Transverse colon (tissue), 4 donors: ENCODE measurements at regions not wholly inside any gene's neighbourhood (a gene's known extent, or its start where the extent isn't known, plus 50 kb on each side); places are given as distances from the start of the nearest gene placed in this dataset.
"Not testable (repeated sequence)": the region's sequence is repeated elsewhere in the genome, so short reads cannot be mapped to it uniquely, and the experiment has no call there.

ENCODE experiments used
- DNase-seq: peaks from one replicate; pipeline ENCODE4 v3.0.0-alpha.2; 2019
- H3K27ac ChIP-seq, 4 donors: fragments of 200-600 bp; sonication (generic); 2 replicates each; pipeline ENCODE4 v1.5.1; 2016 to 2018; ENCODE audit warnings: inconsistent platforms in 4 of 4
- H3K27me3 ChIP-seq: fragments of 200-600 bp; sonication (generic); 2 replicates; pipeline ENCODE4 v1.5.1; 2017; ENCODE audit warnings: inconsistent platforms
- H3K36me3 ChIP-seq, 4 donors: fragments of 200-600 bp; sonication (generic); 2 replicates each; pipeline ENCODE4 v1.5.1; 2017 to 2019; ENCODE audit warnings: inconsistent platforms in 4 of 4
- H3K4me1 ChIP-seq, 4 donors: fragments of 200-600 bp; sonication (generic); 2 replicates each; pipeline ENCODE4 v1.5.1; 2017 to 2020; ENCODE audit warnings: inconsistent platforms in 4 of 4
- H3K4me3 ChIP-seq, 4 donors: fragments of 200-600 bp; sonication (generic); 1 replicate in 1 of 4; 2 replicates in 3 of 4; pipeline versions ENCODE4 v1.5.1 to v1.6.1; 2017 to 2019; ENCODE audit warnings: inconsistent platforms in 4 of 4
- H3K9me3 ChIP-seq, 2 donors: fragments of 200-600 bp; sonication (generic); 2 replicates each; pipeline ENCODE4 v1.5.1; 2017 to 2019; ENCODE audit warnings: inconsistent platforms in 2 of 2
- EP300 ChIP-seq: sonication (generic); formaldehyde crosslinking; IDR thresholded peaks from one replicate; pipeline ENCODE4 v1.6.1; 2017; ENCODE audit warnings: antibody characterized with exemption, low read depth
- POLR2A ChIP-seq: fragments of 450-650 bp; IDR thresholded peaks from one replicate; pipeline ENCODE4 v1.6.1; 2016; ENCODE audit warnings: antibody characterized with exemption, mild to moderate bottlenecking, moderate library complexity
- POLR2AphosphoS5 ChIP-seq, 3 donors: sonication (generic); formaldehyde crosslinking; IDR thresholded peaks; one replicate each; pipeline ENCODE4 v1.6.1; 2016; ENCODE audit warnings: antibody characterized with exemption in 3 of 3
- WGBS, 2 donors: methylation state at CpG; one replicate each; pipeline ENCODE4 v1.1.5; 2018; ENCODE audit warnings: low coverage in 1 of 2; 5-methylcytosine and 5-hydroxymethylcytosine counted together
- in situ Hi-C, 4 donors: fragments of 200-750 bp; cut with MboI; loops; one replicate each; pipeline versions ENCODE4 v1.15.0 to v1.15.1; 2017; ENCODE audit warnings: low sequenced_read_pairs in 3 of 4, low pct_ligation_motif_present in 1 of 4, low pct_unique_long_range_greater_than_20kb in 1 of 4
- intact Hi-C: fragments of 100-400 bp; cut with DNase I; formaldehyde crosslinking; loops from one replicate; pipeline ENCODE4 v1.15.1; 2023; ENCODE audit warnings: low total_unique reads
- TF ChIP-seq, protein P1 (sequence below), 5 experiments: fragments of 200-600 bp in 3 of 5; fragments of 450-650 bp in 2 of 5; sonication (generic) in 3 of 5; IDR thresholded peaks; 1 replicate in 2 of 5; 2 replicates in 3 of 5; pipeline ENCODE4 v1.5.1; 2016 to 2017; ENCODE audit warnings: antibody characterized with exemption in 5 of 5, inconsistent platforms in 3 of 5, mild to moderate bottlenecking in 2 of 5, moderate library complexity in 1 of 5

DNA sequence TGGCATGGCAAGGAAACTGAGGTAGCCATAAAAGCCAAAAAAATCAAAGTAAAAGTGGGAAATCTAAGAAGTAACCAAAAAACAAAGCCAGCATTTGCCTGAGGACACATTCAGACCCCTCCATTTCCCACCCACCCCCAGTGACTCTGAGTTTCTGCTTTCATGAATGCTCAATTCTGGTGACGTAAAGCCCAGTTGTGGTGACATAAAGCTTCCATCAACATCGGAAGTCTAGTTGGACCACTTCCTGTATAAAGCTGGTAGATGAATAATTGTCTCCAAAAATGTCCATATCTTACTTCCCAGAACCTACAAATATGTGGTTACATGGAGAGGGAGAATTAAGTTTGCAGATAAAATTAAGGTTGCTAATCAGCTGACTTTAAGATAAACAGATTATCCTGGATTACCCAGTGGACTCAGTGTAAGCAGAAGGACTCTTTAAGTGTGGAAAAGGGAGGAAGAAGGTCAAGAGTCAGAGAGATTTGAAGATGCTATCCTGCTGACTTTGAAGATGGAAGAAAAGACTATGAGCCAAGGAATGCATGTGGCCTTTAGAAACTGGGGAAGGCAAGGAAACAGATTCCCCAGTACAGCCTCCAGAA, 62.0 kb upstream of the ST3GAL6 start:
- in situ Hi-C loops (no loop called here), intact Hi-C loops (no loop called here)
- Histone ChIP-seq H3K4me3 (no peak overlapping the region), H3K27me3 (no peaks in the 10 kb centered on the region), H3K9me3 (no peaks in the 10 kb centered on the region), H3K4me1 (no peaks in the 10 kb centered on the region), H3K27ac (no peak overlapping the region), H3K36me3 (no peaks in the 10 kb centered on the region)
- WGBS, 2 donors, result 64% methylated on average over 2 of the region's 2 CpGs
- DNase-seq, result no peak
- TF ChIP-seq, protein P1, sequence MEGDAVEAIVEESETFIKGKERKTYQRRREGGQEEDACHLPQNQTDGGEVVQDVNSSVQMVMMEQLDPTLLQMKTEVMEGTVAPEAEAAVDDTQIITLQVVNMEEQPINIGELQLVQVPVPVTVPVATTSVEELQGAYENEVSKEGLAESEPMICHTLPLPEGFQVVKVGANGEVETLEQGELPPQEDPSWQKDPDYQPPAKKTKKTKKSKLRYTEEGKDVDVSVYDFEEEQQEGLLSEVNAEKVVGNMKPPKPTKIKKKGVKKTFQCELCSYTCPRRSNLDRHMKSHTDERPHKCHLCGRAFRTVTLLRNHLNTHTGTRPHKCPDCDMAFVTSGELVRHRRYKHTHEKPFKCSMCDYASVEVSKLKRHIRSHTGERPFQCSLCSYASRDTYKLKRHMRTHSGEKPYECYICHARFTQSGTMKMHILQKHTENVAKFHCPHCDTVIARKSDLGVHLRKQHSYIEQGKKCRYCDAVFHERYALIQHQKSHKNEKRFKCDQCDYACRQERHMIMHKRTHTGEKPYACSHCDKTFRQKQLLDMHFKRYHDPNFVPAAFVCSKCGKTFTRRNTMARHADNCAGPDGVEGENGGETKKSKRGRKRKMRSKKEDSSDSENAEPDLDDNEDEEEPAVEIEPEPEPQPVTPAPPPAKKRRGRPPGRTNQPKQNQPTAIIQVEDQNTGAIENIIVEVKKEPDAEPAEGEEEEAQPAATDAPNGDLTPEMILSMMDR (IDR thresholded peaks at IDR 0.05), result no peak
- TF ChIP-seq EP300 (no peak), POLR2AphosphoS5 (IDR thresholded peaks at IDR 0.05) (no peak), POLR2A (no peak)

DNA sequence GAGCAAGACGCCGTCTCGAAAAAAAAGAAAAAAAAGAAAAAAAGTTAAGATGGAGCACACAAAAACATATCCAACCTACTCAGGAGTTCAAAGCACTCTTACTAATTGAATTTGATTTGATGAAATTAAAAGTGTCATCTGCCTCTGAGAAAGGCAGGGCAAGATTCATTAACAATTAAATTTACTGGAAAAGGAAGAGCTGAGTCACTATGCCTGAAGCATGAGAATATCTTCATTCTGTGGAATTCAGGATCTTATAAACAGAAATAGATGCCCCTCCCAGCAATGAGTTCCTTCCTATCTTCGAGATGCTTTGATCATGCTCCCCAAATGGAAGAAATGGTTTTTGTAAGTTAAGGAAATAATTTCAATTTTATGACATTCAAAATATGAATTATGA, 61.0 kb upstream of the ST3GAL6 start:
- H3K9me3 ChIP-seq, result no peaks in the 10 kb centered on the region
- no peaks in the 10 kb centered on the region for H3K27me3 ChIP-seq
- H3K27ac ChIP-seq, result no peak overlapping the region
- intact Hi-C loops, result no loop called here
- H3K4me3 ChIP-seq, result no peak overlapping the region
- in situ Hi-C loops, result no loop called here
- H3K4me1 ChIP-seq, result no peaks in the 10 kb centered on the region
- no peaks in the 10 kb centered on the region for H3K36me3 ChIP-seq
- TF ChIP-seq EP300 (no peak), POLR2A (no peak), POLR2AphosphoS5 (IDR thresholded peaks at IDR 0.05) (no peak)
- TF ChIP-seq, protein P1 (IDR thresholded peaks at IDR 0.05), result no peak
- DNase-seq, result no peak
- WGBS, 2 donors, result 73 to 87% methylated on average over 1 to 4 of the region's 4 CpGs

DNA sequence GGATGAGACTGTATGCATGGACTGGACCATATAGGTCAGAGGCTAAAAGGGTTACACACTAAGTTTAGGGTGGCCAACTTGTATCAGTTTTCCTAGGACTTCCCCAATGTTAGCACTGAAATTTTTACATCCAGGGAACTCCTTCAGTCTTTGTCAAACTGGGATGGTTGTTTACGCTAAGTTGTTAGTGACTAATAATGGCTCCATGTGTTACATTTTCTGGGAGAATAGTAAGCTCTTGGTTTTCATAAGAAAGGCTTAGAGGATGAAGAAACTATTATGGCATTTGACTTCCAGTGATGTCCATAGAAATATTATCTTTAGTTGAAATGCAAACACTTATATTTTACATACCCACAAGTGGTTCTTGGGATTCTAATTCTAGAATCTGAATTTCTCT, 57.9 kb upstream of the ST3GAL6 start:
- Histone ChIP-seq H3K27ac (no peak overlapping the region), H3K4me3 (no peak overlapping the region), H3K36me3 (no peaks in the 10 kb centered on the region), H3K4me1 (no peaks in the 10 kb centered on the region), H3K27me3 (no peaks in the 10 kb centered on the region), H3K9me3 (no peaks in the 10 kb centered on the region)
- TF ChIP-seq POLR2AphosphoS5 (IDR thresholded peaks at IDR 0.05), result no peak
- TF ChIP-seq, protein P1 (IDR thresholded peaks at IDR 0.05), result no peak
- TF ChIP-seq POLR2A, result no peak
- TF ChIP-seq EP300, result no peak
- in situ Hi-C loops, result no loop called here
- 75 to 89% methylated on average over 1 of the region's 1 CpG for whole genome bisulfite sequencing, 2 donors
- intact Hi-C loops, result no loop called here
- DNase-seq, result no peak

DNA sequence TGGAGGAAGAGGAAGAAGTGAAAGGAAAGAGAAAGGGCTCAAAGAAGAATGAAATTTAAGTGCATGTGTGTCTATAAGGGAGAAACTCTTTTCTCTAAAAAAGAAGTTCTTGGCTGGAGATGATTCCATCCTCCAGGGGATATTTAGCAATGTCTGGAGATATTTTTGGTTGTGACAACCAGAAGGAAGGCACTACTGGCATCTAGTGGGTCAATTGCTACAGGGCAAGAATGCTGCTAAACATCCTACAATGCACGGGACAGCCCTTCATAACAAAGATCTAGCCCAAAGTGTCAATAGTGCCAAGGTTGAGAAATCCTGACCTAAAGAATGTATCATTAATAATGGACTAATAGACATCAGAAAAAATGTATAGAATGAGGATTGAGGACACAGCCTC, 57.4 kb upstream of the ST3GAL6 start:
- Histone ChIP-seq H3K4me1 (no peaks in the 10 kb centered on the region), H3K4me3 (no peak overlapping the region), H3K27ac (no peak overlapping the region), H3K36me3 (no peaks in the 10 kb centered on the region), H3K27me3 (no peaks in the 10 kb centered on the region), H3K9me3 (no peaks in the 10 kb centered on the region)
- WGBS, 2 donors, result 50 to 52% methylated on average over 1 of the region's 1 CpG
- DNase-seq, result no peak
- in situ Hi-C loops (no loop called here), intact Hi-C loops (no loop called here)
- TF ChIP-seq EP300 (no peak), POLR2AphosphoS5 (IDR thresholded peaks at IDR 0.05) (no peak), POLR2A (no peak)
- TF ChIP-seq, protein P1 (IDR thresholded peaks at IDR 0.05), result no peak

DNA sequence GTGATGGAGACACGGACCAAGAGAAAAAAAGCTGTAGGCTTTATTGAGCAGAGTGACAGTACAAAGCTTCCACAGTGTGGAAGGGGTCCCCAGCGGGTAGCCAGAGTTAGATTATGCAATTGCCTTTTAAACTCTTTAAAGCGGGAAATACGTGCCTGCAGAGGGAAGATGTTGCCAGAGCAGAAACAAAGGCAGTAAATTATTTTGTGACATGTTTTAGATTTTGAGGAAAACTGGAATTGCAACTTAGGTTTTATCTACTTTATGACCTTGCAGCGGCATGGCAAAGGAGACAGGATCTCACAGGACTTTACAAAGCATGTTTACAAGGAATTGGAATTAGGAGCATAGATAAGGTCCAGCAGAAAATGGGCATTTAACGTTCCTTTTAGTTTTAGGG, 54.5 kb upstream of the ST3GAL6 start:
- H3K27ac ChIP-seq, H3K27me3 ChIP-seq, DNase-seq, H3K9me3 ChIP-seq, H3K4me1 ChIP-seq, in situ Hi-C loops, H3K36me3 ChIP-seq, intact Hi-C loops, H3K4me3 ChIP-seq: not testable (repeated sequence)
- 30 to 40% methylated on average over 6 of the region's 6 CpGs for WGBS, 2 donors
